ENCODE measurements at regions not wholly inside any gene's neighbourhood (a gene's known extent, or its start where the extent isn't known, plus 50 kb on each side); places are given as distances from the start of the nearest gene placed in this dataset.

- H3K9me2 ChIP-seq (replicated peaks; ENCODE audit: insufficient read depth, low read length), result no peaks in the 10 kb centered on the region
- no peaks in the 10 kb centered on the region for H3K36me3 ChIP-seq (replicated peaks; ENCODE audit: insufficient read depth, low read length)
- H3K4me3 ChIP-seq (ENCODE audit: low read length), result no peak overlapping the region
- H3K27ac ChIP-seq (ENCODE audit: low read length), result no peak overlapping the region
- TF ChIP-seq EZH2 (optimal IDR thresholded peaks at IDR 0.05; ENCODE audit: low read depth, low read length), result no peak
- TF ChIP-seq EZH2phosphoT487 (IDR thresholded peaks at IDR 0.05; ENCODE audit: low read length), result no peak
- TF ChIP-seq, protein P1, sequence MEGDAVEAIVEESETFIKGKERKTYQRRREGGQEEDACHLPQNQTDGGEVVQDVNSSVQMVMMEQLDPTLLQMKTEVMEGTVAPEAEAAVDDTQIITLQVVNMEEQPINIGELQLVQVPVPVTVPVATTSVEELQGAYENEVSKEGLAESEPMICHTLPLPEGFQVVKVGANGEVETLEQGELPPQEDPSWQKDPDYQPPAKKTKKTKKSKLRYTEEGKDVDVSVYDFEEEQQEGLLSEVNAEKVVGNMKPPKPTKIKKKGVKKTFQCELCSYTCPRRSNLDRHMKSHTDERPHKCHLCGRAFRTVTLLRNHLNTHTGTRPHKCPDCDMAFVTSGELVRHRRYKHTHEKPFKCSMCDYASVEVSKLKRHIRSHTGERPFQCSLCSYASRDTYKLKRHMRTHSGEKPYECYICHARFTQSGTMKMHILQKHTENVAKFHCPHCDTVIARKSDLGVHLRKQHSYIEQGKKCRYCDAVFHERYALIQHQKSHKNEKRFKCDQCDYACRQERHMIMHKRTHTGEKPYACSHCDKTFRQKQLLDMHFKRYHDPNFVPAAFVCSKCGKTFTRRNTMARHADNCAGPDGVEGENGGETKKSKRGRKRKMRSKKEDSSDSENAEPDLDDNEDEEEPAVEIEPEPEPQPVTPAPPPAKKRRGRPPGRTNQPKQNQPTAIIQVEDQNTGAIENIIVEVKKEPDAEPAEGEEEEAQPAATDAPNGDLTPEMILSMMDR (IDR thresholded peaks at IDR 0.05; ENCODE audit: low read length), result no peak
- no peaks in the 10 kb centered on the region for H3F3A ChIP-seq (ENCODE audit: insufficient read depth, low read length)
- no peak overlapping the region for H3K9ac ChIP-seq (ENCODE audit: low read length)
- H3K27me3 ChIP-seq (replicated peaks; ENCODE audit: insufficient read depth, low read length), result no peaks in the 10 kb centered on the region
- no peak overlapping the region for H3K4me2 ChIP-seq (ENCODE audit: low read depth, low read length)
- H3K9me3 ChIP-seq (replicated peaks; ENCODE audit: insufficient read depth, low read length), result no peaks in the 10 kb centered on the region
- no peaks in the 10 kb centered on the region for H3K79me2 ChIP-seq (ENCODE audit: low read length)
- no peaks in the 10 kb centered on the region for H4K20me1 ChIP-seq (ENCODE audit: insufficient read depth, low read length)
- no peak overlapping the region for H2AFZ ChIP-seq (ENCODE audit: low read length)
- H3K4me1 ChIP-seq (ENCODE audit: low read length), result no peaks in the 10 kb centered on the region
- no peak for DNase-seq
Observed at GRCh38 chr6:126235363-126235762, 104.6 kb upstream of the CENPW start.

- Histone ChIP-seq H3K4me2 (ENCODE audit: low read depth, low read length) (no peak overlapping the region), H4K20me1 (ENCODE audit: insufficient read depth, low read length) (no peaks in the 10 kb centered on the region), H3K27ac (ENCODE audit: low read length) (no peak overlapping the region), H3K4me3 (ENCODE audit: low read length) (no peak overlapping the region), H3K9me3 (replicated peaks; ENCODE audit: insufficient read depth, low read length) (no peaks in the 10 kb centered on the region), H3K36me3 (replicated peaks; ENCODE audit: insufficient read depth, low read length) (no peaks in the 10 kb centered on the region), H3K9ac (ENCODE audit: low read length) (no peak overlapping the region), H3K27me3 (replicated peaks; ENCODE audit: insufficient read depth, low read length) (no peaks in the 10 kb centered on the region), H2AFZ (ENCODE audit: low read length) (no peak overlapping the region), H3K4me1 (ENCODE audit: low read length) (no peaks in the 10 kb centered on the region), H3K79me2 (ENCODE audit: low read length) (no peaks in the 10 kb centered on the region), H3K9me2 (replicated peaks; ENCODE audit: insufficient read depth, low read length) (no peaks in the 10 kb centered on the region), H3F3A (ENCODE audit: insufficient read depth, low read length) (no peaks in the 10 kb centered on the region)
- TF ChIP-seq EZH2phosphoT487 (IDR thresholded peaks at IDR 0.05; ENCODE audit: low read length) (no peak), EZH2 (optimal IDR thresholded peaks at IDR 0.05; ENCODE audit: low read depth, low read length) (no peak)
- TF ChIP-seq, protein P1 (IDR thresholded peaks at IDR 0.05; ENCODE audit: low read length), result no peak
- DNase-seq, result no peak
Observed at GRCh38 chr6:126245077-126245476, 94.8 kb upstream of the CENPW start.

DNA sequence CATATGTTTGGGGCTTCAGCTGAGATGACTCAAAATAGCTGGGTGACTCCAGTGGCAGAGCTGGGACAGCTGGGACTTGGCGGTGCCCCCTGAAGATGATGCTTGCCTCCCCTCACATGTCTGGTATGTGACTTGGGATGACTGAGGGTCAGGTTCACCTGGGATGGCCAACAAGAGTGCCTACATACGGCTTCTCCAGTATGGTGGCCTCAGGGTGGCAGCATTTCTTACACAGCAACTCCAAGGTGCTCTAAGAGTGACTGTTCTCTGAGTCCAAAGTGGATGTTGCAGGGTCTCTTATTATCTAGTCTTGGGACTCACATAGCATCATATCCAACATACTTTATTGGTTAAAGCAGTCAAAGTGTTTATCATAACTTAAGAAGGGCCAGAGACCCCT, 87.8 kb upstream of the CENPW start:
- H3K4me3 ChIP-seq (ENCODE audit: low read length), result no peak overlapping the region
- no peak for DNase-seq
- no peaks in the 10 kb centered on the region for H3K36me3 ChIP-seq (replicated peaks; ENCODE audit: insufficient read depth, low read length)
- no peaks in the 10 kb centered on the region for H3K9me2 ChIP-seq (replicated peaks; ENCODE audit: insufficient read depth, low read length)
- no peak overlapping the region for H2AFZ ChIP-seq (ENCODE audit: low read length)
- TF ChIP-seq, protein P1 (IDR thresholded peaks at IDR 0.05; ENCODE audit: low read length), result no peak
- no peak for TF ChIP-seq EZH2 (optimal IDR thresholded peaks at IDR 0.05; ENCODE audit: low read depth, low read length)
- no peak for TF ChIP-seq EZH2phosphoT487 (IDR thresholded peaks at IDR 0.05; ENCODE audit: low read length)
- H3K4me1 ChIP-seq (ENCODE audit: low read length), result no peaks in the 10 kb centered on the region
- no peaks in the 10 kb centered on the region for H3K9me3 ChIP-seq (replicated peaks; ENCODE audit: insufficient read depth, low read length)
- no peak overlapping the region for H3K27ac ChIP-seq (ENCODE audit: low read length)
- H4K20me1 ChIP-seq (ENCODE audit: insufficient read depth, low read length), result no peaks in the 10 kb centered on the region
- no peak overlapping the region for H3K4me2 ChIP-seq (ENCODE audit: low read depth, low read length)
- H3K9ac ChIP-seq (ENCODE audit: low read length), result no peak overlapping the region
- no peaks in the 10 kb centered on the region for H3F3A ChIP-seq (ENCODE audit: insufficient read depth, low read length)
- no peaks in the 10 kb centered on the region for H3K79me2 ChIP-seq (ENCODE audit: low read length)
- no peaks in the 10 kb centered on the region for H3K27me3 ChIP-seq (replicated peaks; ENCODE audit: insufficient read depth, low read length)
